ENCODE measurements at regions not wholly inside any gene's neighbourhood (a gene's known extent, or its start where the extent isn't known, plus 50 kb on each side); places are given as distances from the start of the nearest gene placed in this dataset.

GRCh38 chr10:35843524-35844181 lies 201.6 kb upstream of the FZD8 start:
- no peaks in the 10 kb centered on the region for H3F3A ChIP-seq (ENCODE audit: insufficient read depth, low read length)
- TF ChIP-seq CTCF (IDR thresholded peaks at IDR 0.05; ENCODE audit: low read length), result no peak
- TF ChIP-seq EZH2phosphoT487 (IDR thresholded peaks at IDR 0.05; ENCODE audit: low read length), result no peak
- no peak for TF ChIP-seq EZH2 (optimal IDR thresholded peaks at IDR 0.05; ENCODE audit: low read depth, low read length)
- H3K9me3 ChIP-seq (replicated peaks; ENCODE audit: insufficient read depth, low read length), result no peaks in the 10 kb centered on the region
- no peak overlapping the region for H3K27ac ChIP-seq (ENCODE audit: low read length)
- H4K20me1 ChIP-seq (ENCODE audit: insufficient read depth, low read length), result no peaks in the 10 kb centered on the region
- H3K9me2 ChIP-seq (replicated peaks; ENCODE audit: insufficient read depth, low read length), result no peaks in the 10 kb centered on the region
- H3K4me3 ChIP-seq (ENCODE audit: low read length), result no peak overlapping the region
- no peak for DNase-seq
- no peaks in the 10 kb centered on the region for H3K4me1 ChIP-seq (ENCODE audit: low read length)
- no peaks in the 10 kb centered on the region for H3K27me3 ChIP-seq (replicated peaks; ENCODE audit: insufficient read depth, low read length)
- H3K9ac ChIP-seq (ENCODE audit: low read length), result no peak overlapping the region
- H2AFZ ChIP-seq (ENCODE audit: low read length), result no peak overlapping the region
- no peaks in the 10 kb centered on the region for H3K36me3 ChIP-seq (replicated peaks; ENCODE audit: insufficient read depth, low read length)
- H3K79me2 ChIP-seq (ENCODE audit: low read length), result no peaks in the 10 kb centered on the region
- H3K4me2 ChIP-seq (ENCODE audit: low read depth, low read length), result no peak overlapping the region

- Histone ChIP-seq H2AFZ (ENCODE audit: low read length) (no peak overlapping the region), H3K27ac (ENCODE audit: low read length) (no peak overlapping the region), H3K4me1 (ENCODE audit: low read length) (no peaks in the 10 kb centered on the region), H3K9me2 (replicated peaks; ENCODE audit: insufficient read depth, low read length) (no peaks in the 10 kb centered on the region), H4K20me1 (ENCODE audit: insufficient read depth, low read length) (no peaks in the 10 kb centered on the region), H3K79me2 (ENCODE audit: low read length) (no peaks in the 10 kb centered on the region), H3K9ac (ENCODE audit: low read length) (no peak overlapping the region), H3K27me3 (replicated peaks; ENCODE audit: insufficient read depth, low read length) (no peaks in the 10 kb centered on the region), H3K4me2 (ENCODE audit: low read depth, low read length) (no peak overlapping the region), H3K9me3 (replicated peaks; ENCODE audit: insufficient read depth, low read length) (no peaks in the 10 kb centered on the region), H3K36me3 (replicated peaks; ENCODE audit: insufficient read depth, low read length) (no peaks in the 10 kb centered on the region), H3F3A (ENCODE audit: insufficient read depth, low read length) (no peaks in the 10 kb centered on the region), H3K4me3 (ENCODE audit: low read length) (no peak overlapping the region)
- TF ChIP-seq EZH2 (optimal IDR thresholded peaks at IDR 0.05; ENCODE audit: low read depth, low read length) (no peak), EZH2phosphoT487 (IDR thresholded peaks at IDR 0.05; ENCODE audit: low read length) (no peak), CTCF (IDR thresholded peaks at IDR 0.05; ENCODE audit: low read length) (no peak)
- no peak for DNase-seq
Measured at GRCh38 chr10:35838054-35838453, 196.0 kb upstream of the FZD8 start.

- Histone ChIP-seq H3K4me1 (ENCODE audit: low read length) (no peaks in the 10 kb centered on the region), H3K4me3 (ENCODE audit: low read length) (no peak overlapping the region), H3K79me2 (ENCODE audit: low read length) (no peaks in the 10 kb centered on the region), H3K9ac (ENCODE audit: low read length) (no peak overlapping the region), H3K27me3 (replicated peaks; ENCODE audit: insufficient read depth, low read length) (no peaks in the 10 kb centered on the region), H3K27ac (ENCODE audit: low read length) (no peak overlapping the region), H3K9me2 (replicated peaks; ENCODE audit: insufficient read depth, low read length) (no peaks in the 10 kb centered on the region), H3K36me3 (replicated peaks; ENCODE audit: insufficient read depth, low read length) (no peaks in the 10 kb centered on the region), H3K9me3 (replicated peaks; ENCODE audit: insufficient read depth, low read length) (no peaks in the 10 kb centered on the region), H4K20me1 (ENCODE audit: insufficient read depth, low read length) (no peaks in the 10 kb centered on the region), H3K4me2 (ENCODE audit: low read depth, low read length) (no peak overlapping the region), H2AFZ (ENCODE audit: low read length) (no peak overlapping the region), H3F3A (ENCODE audit: insufficient read depth, low read length) (no peaks in the 10 kb centered on the region)
- DNase-seq, result no peak
- TF ChIP-seq EZH2phosphoT487 (IDR thresholded peaks at IDR 0.05; ENCODE audit: low read length) (no peak), EZH2 (optimal IDR thresholded peaks at IDR 0.05; ENCODE audit: low read depth, low read length) (no peak)
Measured at GRCh38 chr10:35835545-35835944, 193.4 kb upstream of the FZD8 start.

GRCh38 chr10:35834877-35835494 lies 192.9 kb upstream of the FZD8 start:
- Histone ChIP-seq H3K9me3 (replicated peaks; ENCODE audit: insufficient read depth, low read length) (no peaks in the 10 kb centered on the region), H3K4me2 (ENCODE audit: low read depth, low read length) (no peak overlapping the region), H3K9ac (ENCODE audit: low read length) (no peak overlapping the region), H3K4me1 (ENCODE audit: low read length) (no peaks in the 10 kb centered on the region), H3K27me3 (replicated peaks; ENCODE audit: insufficient read depth, low read length) (no peaks in the 10 kb centered on the region), H2AFZ (ENCODE audit: low read length) (no peak overlapping the region), H3K9me2 (replicated peaks; ENCODE audit: insufficient read depth, low read length) (no peaks in the 10 kb centered on the region), H3K36me3 (replicated peaks; ENCODE audit: insufficient read depth, low read length) (no peaks in the 10 kb centered on the region), H3K79me2 (ENCODE audit: low read length) (no peaks in the 10 kb centered on the region), H3F3A (ENCODE audit: insufficient read depth, low read length) (no peaks in the 10 kb centered on the region), H3K27ac (ENCODE audit: low read length) (no peak overlapping the region), H4K20me1 (ENCODE audit: insufficient read depth, low read length) (no peaks in the 10 kb centered on the region), H3K4me3 (ENCODE audit: low read length) (no peak overlapping the region)
- TF ChIP-seq EZH2phosphoT487 (IDR thresholded peaks at IDR 0.05; ENCODE audit: low read length), result no peak
- TF ChIP-seq EZH2 (optimal IDR thresholded peaks at IDR 0.05; ENCODE audit: low read depth, low read length), result no peak
- no peak for DNase-seq

All from MM.1S (cell line).